ENCODE measurements at regions not wholly inside any gene's neighbourhood (a gene's known extent, or its start where the extent isn't known, plus 50 kb on each side); places are given as distances from the start of the nearest gene placed in this dataset.

- TF ChIP-seq POLR2A (IDR thresholded peaks at IDR 0.05; ENCODE audit: low read length), result no peak
- no peak for TF ChIP-seq GATA1 (IDR thresholded peaks at IDR 0.05; ENCODE audit: low read depth, low read length)
Observed at GRCh38 chr6:103838457-103838856, 1021.3 kb downstream of the HACE1 start.
